WTC11 (cell line): ENCODE measurements at regions not wholly inside any gene's neighbourhood (a gene's known extent, or its start where the extent isn't known, plus 50 kb on each side); places are given as distances from the start of the nearest gene placed in this dataset.

Experiments
- CBFB ChIP-seq: sonication (generic); formaldehyde crosslinking; IDR thresholded peaks from 2 replicates; pipeline ENCODE4 v1.8.1; 2022; ENCODE audit warnings: mild to moderate bottlenecking, low read depth, missing genetic modification reagents
- CTCF ChIP-seq: fragments of 200-600 bp; IDR thresholded peaks from 2 replicates; pipeline ENCODE4 v1.8.0; 2022; ENCODE audit warnings: antibody characterized with exemption
- ETV6 ChIP-seq: sonication (generic); formaldehyde crosslinking; IDR thresholded peaks from 2 replicates; pipeline ENCODE4 v1.8.1; 2022; ENCODE audit warnings: mild to moderate bottlenecking, missing genetic modification reagents
- GABPB1 ChIP-seq: sonication (generic); formaldehyde crosslinking; IDR thresholded peaks from 2 replicates; pipeline ENCODE4 v1.8.1; 2023; ENCODE audit warnings: mild to moderate bottlenecking, missing genetic modification reagents
- NFYB ChIP-seq: sonication (generic); formaldehyde crosslinking; conservative IDR thresholded peaks from 2 replicates; pipeline ENCODE4 v1.8.0; 2022; ENCODE audit warnings: low read depth, missing genetic modification reagents
- ZNF317 ChIP-seq: sonication (generic); formaldehyde crosslinking; IDR thresholded peaks from 2 replicates; pipeline ENCODE4 v1.8.1; 2023; ENCODE audit warnings: low read depth, mild to moderate bottlenecking, moderate library complexity, missing genetic modification reagents, borderline replicate concordance
- TF ChIP-seq, protein P1 (sequence below): sonication (generic); formaldehyde crosslinking; IDR thresholded peaks from 2 replicates; pipeline ENCODE4 v1.8.0; 2022; ENCODE audit warnings: mild to moderate bottlenecking, missing genetic modification reagents

- TF ChIP-seq ETV6 (CRISPR knock-in tag) (no peak), CBFB (no peak), CTCF (no peak), ZNF317 (CRISPR knock-in tag) (no peak), NFYB (no peak), GABPB1 (CRISPR knock-in tag) (no peak)
- TF ChIP-seq, protein P1, sequence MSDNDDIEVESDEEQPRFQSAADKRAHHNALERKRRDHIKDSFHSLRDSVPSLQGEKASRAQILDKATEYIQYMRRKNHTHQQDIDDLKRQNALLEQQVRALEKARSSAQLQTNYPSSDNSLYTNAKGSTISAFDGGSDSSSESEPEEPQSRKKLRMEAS (CRISPR knock-in tag): no peak
Observed at GRCh38 chr6:4342407-4343137, 207.2 kb upstream of the ECI2 start.
